Tibial nerve (tissue), 3 donors: ENCODE measurements at regions not wholly inside any gene's neighbourhood (a gene's known extent, or its start where the extent isn't known, plus 50 kb on each side); places are given as distances from the start of the nearest gene placed in this dataset.

Experiments
- CTCF ChIP-seq, 5 experiments: fragments of 200-600 bp in 3 of 5; fragments of 450-650 bp in 2 of 5; sonication (generic) in 3 of 5; IDR thresholded peaks; one replicate each; pipeline ENCODE4 v1.5.1; 2016 to 2019; ENCODE audit warnings: antibody characterized with exemption in 5 of 5, mild to moderate bottlenecking in 3 of 5, moderate library complexity in 2 of 5
- POLR2A ChIP-seq, 2 donors: fragments of 450-650 bp; IDR thresholded peaks; one replicate each; pipeline ENCODE4 v1.6.1; 2017; ENCODE audit warnings: antibody characterized with exemption in 2 of 2, mild to moderate bottlenecking in 2 of 2, moderate library complexity in 2 of 2

DNA sequence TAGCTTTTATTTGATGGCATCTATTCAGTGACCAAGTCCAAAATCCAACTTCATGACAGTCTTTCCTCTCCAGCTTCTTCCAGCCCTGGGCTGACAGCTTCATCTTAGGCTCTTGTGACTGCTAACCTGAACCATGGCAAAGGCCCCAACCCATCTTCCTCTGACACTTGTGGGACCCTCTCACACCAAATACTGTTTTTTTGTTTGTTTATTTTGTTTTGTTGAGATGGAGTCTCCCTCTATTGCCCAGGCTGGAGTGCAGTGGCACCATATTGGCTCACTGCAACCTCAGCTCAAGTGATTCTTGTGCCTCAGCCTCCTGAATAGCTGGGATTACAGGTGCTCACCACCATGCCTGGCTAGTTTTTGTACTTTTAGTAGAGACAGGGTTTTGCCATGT, 265.2 kb downstream of the GATA3 start:
- TF ChIP-seq CTCF (IDR thresholded peaks at IDR 0.05) (no peak), POLR2A (IDR thresholded peaks at IDR 0.05) (no peak)
